PC-9 (cell line): ENCODE measurements at regions not wholly inside any gene's neighbourhood (a gene's known extent, or its start where the extent isn't known, plus 50 kb on each side); places are given as distances from the start of the nearest gene placed in this dataset.

ENCODE experiments used
- BruUV-seq: library from RNA; stranded (reverse); fragments of 400-500 nt; replicated peaks from 2 replicates; lab custom pipeline; 2021; lab: Mats Ljungman, UMichigan
- CTCF ChIA-PET: fragments of 300-600 bp; sonication (Branson Sonifier 250); formaldehyde crosslinking; loops from one replicate; lab custom pipeline; 2022; ENCODE audit warnings: antibody characterized with exemption; lab: Charles Lee
- POLR2A ChIA-PET: fragments of 300-600 bp; sonication (Branson Sonifier 250); formaldehyde crosslinking; loops from one replicate; lab custom pipeline; 2022; ENCODE audit warnings: antibody characterized with exemption; ENCODE audit not compliant: unreplicated experiment; lab: Charles Lee
- DNase-seq, 2 experiments: peaks; one replicate each; pipeline versions ENCODE4 v3.0.0 to v3.0.0-alpha.2; 2015 to 2022; ENCODE audit warnings: mixed read lengths in 1 of 2
- H2AFZ ChIP-seq: fragments of 200-600 bp; sonication (generic); 2 replicates; pipeline ENCODE4 v1.8.1; 2017; ENCODE audit warnings: antibody characterized with exemption
- H3F3A ChIP-seq: fragments of 200-600 bp; sonication (generic); 2 replicates; pipeline ENCODE4 v1.8.1; 2017; ENCODE audit warnings: antibody characterized with exemption, mild to moderate bottlenecking, low read depth; ENCODE audit not compliant: insufficient read depth
- H3K27ac ChIP-seq: fragments of 200-600 bp; sonication (generic); 2 replicates; pipeline ENCODE4 v1.6.1; 2016; ENCODE audit warnings: mixed run types
- H3K27me3 ChIP-seq: fragments of 200-600 bp; sonication (generic); 2 replicates; pipeline ENCODE4 v1.6.1; 2016; ENCODE audit warnings: low read depth, mixed run types; ENCODE audit not compliant: insufficient read depth
- H3K36me3 ChIP-seq: fragments of 200-600 bp; sonication (generic); 2 replicates; pipeline ENCODE4 v1.6.1; 2016; ENCODE audit warnings: low read depth, mixed run types
- H3K4me1 ChIP-seq: fragments of 200-600 bp; sonication (generic); replicated peaks from 2 replicates; pipeline ENCODE4 v1.6.1; 2016; ENCODE audit warnings: mixed run types; ENCODE audit not compliant: insufficient read depth
- H3K4me2 ChIP-seq: fragments of 200-600 bp; sonication (generic); 2 replicates; pipeline ENCODE4 v1.6.1; 2017; ENCODE audit warnings: mixed run types
- H3K4me3 ChIP-seq: fragments of 200-600 bp; sonication (generic); 2 replicates; pipeline ENCODE4 v1.6.1; 2016; ENCODE audit warnings: mixed run types
- H3K79me2 ChIP-seq: fragments of 200-600 bp; sonication (generic); 2 replicates; pipeline ENCODE4 v1.6.1; 2017; ENCODE audit warnings: low read depth, mixed run types
- H3K9me2 ChIP-seq: fragments of 200-600 bp; sonication (generic); 2 replicates; pipeline ENCODE4 v1.8.1; 2017; ENCODE audit warnings: mild to moderate bottlenecking; ENCODE audit not compliant: insufficient read depth
- H3K9me3 ChIP-seq: fragments of 200-600 bp; sonication (generic); 2 replicates; pipeline ENCODE4 v1.8.1; 2016; ENCODE audit warnings: low read depth; ENCODE audit not compliant: insufficient read depth
- H4K20me1 ChIP-seq: fragments of 200-600 bp; sonication (generic); 2 replicates; pipeline ENCODE4 v1.8.1; 2017; ENCODE audit not compliant: insufficient read depth
- CTCF ChIP-seq: fragments of 200-600 bp; sonication (generic); conservative IDR thresholded peaks from 2 replicates; pipeline ENCODE4 v1.6.1; 2017; ENCODE audit warnings: mixed run types, antibody characterized with exemption, mild to moderate bottlenecking, moderate library complexity
- EZH2 ChIP-seq: fragments of 200-600 bp; sonication (generic); IDR thresholded peaks from 2 replicates; pipeline ENCODE4 v1.8.0; 2017; ENCODE audit warnings: antibody characterized with exemption, low read depth
- intact Hi-C: fragments of 100-400 bp; cut with micrococcal nuclease; formaldehyde crosslinking; loops from one replicate; pipeline ENCODE4 v1.10.0; 2022; ENCODE audit not compliant: unreplicated experiment

GRCh38 chr2:161048317-161048716, 111.9 kb upstream of the TANK start:
- H2AFZ ChIP-seq, result no peak overlapping the region
- no peaks in the 10 kb centered on the region for H3K9me3 ChIP-seq
- no peak for DNase-seq
- H3K9me2 ChIP-seq, result no peaks in the 10 kb centered on the region
- no peak overlapping the region for H3K4me2 ChIP-seq
- H3K4me1 ChIP-seq, result no peaks in the 10 kb centered on the region
- BruUV-seq, result no TSS peak
- intact Hi-C loops, result no loop called here
- no peaks in the 10 kb centered on the region for H3K36me3 ChIP-seq
- no peaks in the 10 kb centered on the region for H3K79me2 ChIP-seq
- ChIA-PET POLR2A (no interaction called here), CTCF (no interaction called here)
- no peak overlapping the region for H3K27ac ChIP-seq
- no peaks in the 10 kb centered on the region for H3F3A ChIP-seq
- H4K20me1 ChIP-seq, result no peaks in the 10 kb centered on the region
- no peaks in the 10 kb centered on the region for H3K27me3 ChIP-seq
- no peak overlapping the region for H3K4me3 ChIP-seq
- no peak for TF ChIP-seq CTCF
- no peak for TF ChIP-seq EZH2

GRCh38 chr2:161049559-161049958, 110.7 kb upstream of the TANK start:
- no TSS peak for BruUV-seq
- no peak overlapping the region for H3K4me2 ChIP-seq
- CTCF ChIA-PET, result no interaction called here
- no peak overlapping the region for H3K4me3 ChIP-seq
- POLR2A ChIA-PET, result no interaction called here
- H3K27me3 ChIP-seq, result no peaks in the 10 kb centered on the region
- no peaks in the 10 kb centered on the region for H3K4me1 ChIP-seq
- DNase-seq, result no peak
- no peaks in the 10 kb centered on the region for H4K20me1 ChIP-seq
- no peak overlapping the region for H3K27ac ChIP-seq
- no peaks in the 10 kb centered on the region for H3K79me2 ChIP-seq
- H2AFZ ChIP-seq, result no peak overlapping the region
- intact Hi-C loops, result no loop called here
- H3F3A ChIP-seq, result no peaks in the 10 kb centered on the region
- H3K36me3 ChIP-seq, result no peaks in the 10 kb centered on the region
- no peaks in the 10 kb centered on the region for H3K9me3 ChIP-seq
- no peaks in the 10 kb centered on the region for H3K9me2 ChIP-seq
- TF ChIP-seq EZH2 (no peak), CTCF (no peak)

GRCh38 chr2:161052214-161052613, 108.0 kb upstream of the TANK start:
- H3K4me1 ChIP-seq, result no peaks in the 10 kb centered on the region
- no peaks in the 10 kb centered on the region for H3K27me3 ChIP-seq
- no peaks in the 10 kb centered on the region for H3F3A ChIP-seq
- no peaks in the 10 kb centered on the region; the same call in none of the 2 replicates for H3K9me3 ChIP-seq
- H3K36me3 ChIP-seq, result no peaks in the 10 kb centered on the region
- ChIA-PET CTCF (no interaction called here), POLR2A (interaction anchor here (0.5 kb wide), 1 partner anchor 80 kb away, joined by 3 read pairs; no protein-coding TSS in a partner anchor)
- H3K27ac ChIP-seq, result no peak overlapping the region
- no peak overlapping the region for H3K4me2 ChIP-seq
- intact Hi-C loops, result no loop called here
- H2AFZ ChIP-seq, result no peak overlapping the region
- no TSS peak for BruUV-seq
- TF ChIP-seq EZH2 (no peak), CTCF (no peak)
- H3K4me3 ChIP-seq, result no peak overlapping the region
- H3K9me2 ChIP-seq, result no peaks in the 10 kb centered on the region
- no peaks in the 10 kb centered on the region for H3K79me2 ChIP-seq
- H4K20me1 ChIP-seq, result no peaks in the 10 kb centered on the region
- no peak for DNase-seq
